H1 (cell line): ENCODE measurements at regions not wholly inside any gene's neighbourhood (a gene's known extent, or its start where the extent isn't known, plus 50 kb on each side); places are given as distances from the start of the nearest gene placed in this dataset.

Experiments used
- ATF2 ChIP-seq: IDR thresholded peaks from 2 replicates; pipeline ENCODE4 v1.6.1; 2012; ENCODE audit warnings: low read length, inconsistent platforms
- CBX5 ChIP-seq: fragments of 300-800, 300-1000 bp; sonication (generic); IDR thresholded peaks from 2 replicates; pipeline ENCODE4 v1.7.1; 2016; ENCODE audit warnings: antibody characterized with exemption, low read length, low read depth
- EP300 ChIP-seq, 2 experiments: IDR thresholded peaks; 1 replicate in 1 of 2; 2 replicates in 1 of 2; pipeline ENCODE4 v1.6.1; 2011 to 2012; ENCODE audit warnings: low read depth in 2 of 2, low read length in 2 of 2, mild to moderate bottlenecking in 2 of 2, borderline replicate concordance in 1 of 2, inconsistent platforms in 1 of 2, moderate library complexity in 1 of 2
- EZH2 ChIP-seq: fragments of 200-600 bp; sonication (generic); IDR thresholded peaks from 2 replicates; pipeline ENCODE4 v1.7.1; 2012; ENCODE audit warnings: low read depth, mild to moderate bottlenecking, moderate library complexity, low read length, inconsistent platforms; ENCODE audit not compliant: severe bottlenecking
- HDAC2 ChIP-seq, 2 experiments: fragments of 300-600 bp in 1 of 2; sonication (generic) in 1 of 2; IDR thresholded peaks; 2 replicates each; pipeline ENCODE4 v1.6.1; 2011 to 2012; ENCODE audit warnings: low read depth in 2 of 2, low read length in 2 of 2, mild to moderate bottlenecking in 2 of 2, moderate library complexity in 2 of 2, borderline replicate concordance in 1 of 2, inconsistent platforms in 1 of 2
- KDM1A ChIP-seq: fragments of 200-600, 300-600 bp; sonication (generic); IDR thresholded peaks from 2 replicates; pipeline ENCODE4 v1.7.1; 2016; ENCODE audit warnings: mild to moderate bottlenecking, low read length, borderline replicate concordance
- MAFK ChIP-seq: IDR thresholded peaks from 2 replicates; pipeline ENCODE4 v1.6.1; 2012; ENCODE audit warnings: low read depth, mild to moderate bottlenecking, improper control_type of control experiment, low read length
- NRF1 ChIP-seq: IDR thresholded peaks from 2 replicates; pipeline ENCODE4 v1.6.1; 2011; ENCODE audit warnings: mild to moderate bottlenecking, low read depth, low read length, improper control_type of control experiment
- POLR2A ChIP-seq, 2 experiments: IDR thresholded peaks; 1 replicate in 1 of 2; 2 replicates in 1 of 2; pipeline ENCODE4 v1.6.1; 2011; ENCODE audit warnings: low read depth in 2 of 2, low read length in 2 of 2, mild to moderate bottlenecking in 2 of 2; ENCODE audit errors: control extremely low read depth in 1 of 2
- POLR2AphosphoS5 ChIP-seq: IDR thresholded peaks from 2 replicates; pipeline ENCODE4 v1.6.1; 2011; ENCODE audit warnings: low read depth, low read length
- TAF7 ChIP-seq: optimal IDR thresholded peaks from 2 replicates; pipeline ENCODE3; 2011; ENCODE audit warnings: low read depth, mild to moderate bottlenecking, inconsistent platforms, low read length, moderate library complexity, borderline replicate concordance
- TCF12 ChIP-seq: IDR thresholded peaks from 2 replicates; pipeline ENCODE4 v1.6.1; 2011; ENCODE audit warnings: low read depth, mild to moderate bottlenecking, low read length
- YY1 ChIP-seq: IDR thresholded peaks from 2 replicates; pipeline ENCODE4 v1.6.1; 2011; ENCODE audit warnings: low read depth, mild to moderate bottlenecking, low read length
- TF ChIP-seq, protein P1 (sequence below): IDR thresholded peaks from 2 replicates; pipeline ENCODE4 v1.6.1; 2012; ENCODE audit warnings: inconsistent platforms

GRCh38 chr21:19501115-19501514 lies 1097.5 kb upstream of the TMPRSS15 start:
- no peak for TF ChIP-seq YY1
- TF ChIP-seq ATF2 = no peak
- TF ChIP-seq EP300 (IDR thresholded peaks at IDR 0.05; ENCODE audit: borderline replicate concordance in 1 of 2, low read depth in 2 of 2, low read length in 2 of 2) = no peak
- no peak for TF ChIP-seq TCF12
- no peak for TF ChIP-seq NRF1
- no peak for TF ChIP-seq POLR2A (IDR thresholded peaks at IDR 0.05; ENCODE audit: control extremely low read depth in 1 of 2, low read depth in 2 of 2, low read length in 2 of 2)
- TF ChIP-seq EZH2 = no peak
- TF ChIP-seq KDM1A = no peak
- no peak for TF ChIP-seq TAF7
- TF ChIP-seq, protein P1, sequence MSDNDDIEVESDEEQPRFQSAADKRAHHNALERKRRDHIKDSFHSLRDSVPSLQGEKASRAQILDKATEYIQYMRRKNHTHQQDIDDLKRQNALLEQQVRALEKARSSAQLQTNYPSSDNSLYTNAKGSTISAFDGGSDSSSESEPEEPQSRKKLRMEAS = no peak
- no peak for TF ChIP-seq HDAC2 (IDR thresholded peaks at IDR 0.05; ENCODE audit: borderline replicate concordance in 1 of 2, low read depth in 2 of 2, low read length in 2 of 2)
- TF ChIP-seq MAFK = no peak
- no peak for TF ChIP-seq POLR2AphosphoS5
- no peak for TF ChIP-seq CBX5
